ENCODE measurements at regions not wholly inside any gene's neighbourhood (a gene's known extent, or its start where the extent isn't known, plus 50 kb on each side); places are given as distances from the start of the nearest gene placed in this dataset.

- TF ChIP-seq POLR2AphosphoS5 (IDR thresholded peaks at IDR 0.05) (no peak), POLR2A (IDR thresholded peaks at IDR 0.05; ENCODE audit: low read depth) (no peak)
- TF ChIP-seq, protein P1, sequence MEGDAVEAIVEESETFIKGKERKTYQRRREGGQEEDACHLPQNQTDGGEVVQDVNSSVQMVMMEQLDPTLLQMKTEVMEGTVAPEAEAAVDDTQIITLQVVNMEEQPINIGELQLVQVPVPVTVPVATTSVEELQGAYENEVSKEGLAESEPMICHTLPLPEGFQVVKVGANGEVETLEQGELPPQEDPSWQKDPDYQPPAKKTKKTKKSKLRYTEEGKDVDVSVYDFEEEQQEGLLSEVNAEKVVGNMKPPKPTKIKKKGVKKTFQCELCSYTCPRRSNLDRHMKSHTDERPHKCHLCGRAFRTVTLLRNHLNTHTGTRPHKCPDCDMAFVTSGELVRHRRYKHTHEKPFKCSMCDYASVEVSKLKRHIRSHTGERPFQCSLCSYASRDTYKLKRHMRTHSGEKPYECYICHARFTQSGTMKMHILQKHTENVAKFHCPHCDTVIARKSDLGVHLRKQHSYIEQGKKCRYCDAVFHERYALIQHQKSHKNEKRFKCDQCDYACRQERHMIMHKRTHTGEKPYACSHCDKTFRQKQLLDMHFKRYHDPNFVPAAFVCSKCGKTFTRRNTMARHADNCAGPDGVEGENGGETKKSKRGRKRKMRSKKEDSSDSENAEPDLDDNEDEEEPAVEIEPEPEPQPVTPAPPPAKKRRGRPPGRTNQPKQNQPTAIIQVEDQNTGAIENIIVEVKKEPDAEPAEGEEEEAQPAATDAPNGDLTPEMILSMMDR (IDR thresholded peaks at IDR 0.05), result no peak
These were observed 306.0 kb upstream of the MARCKS start for GRCh38 chr6:113551168-113551567.
